ENCODE measurements at regions not wholly inside any gene's neighbourhood (a gene's known extent, or its start where the extent isn't known, plus 50 kb on each side); places are given as distances from the start of the nearest gene placed in this dataset.

DNA sequence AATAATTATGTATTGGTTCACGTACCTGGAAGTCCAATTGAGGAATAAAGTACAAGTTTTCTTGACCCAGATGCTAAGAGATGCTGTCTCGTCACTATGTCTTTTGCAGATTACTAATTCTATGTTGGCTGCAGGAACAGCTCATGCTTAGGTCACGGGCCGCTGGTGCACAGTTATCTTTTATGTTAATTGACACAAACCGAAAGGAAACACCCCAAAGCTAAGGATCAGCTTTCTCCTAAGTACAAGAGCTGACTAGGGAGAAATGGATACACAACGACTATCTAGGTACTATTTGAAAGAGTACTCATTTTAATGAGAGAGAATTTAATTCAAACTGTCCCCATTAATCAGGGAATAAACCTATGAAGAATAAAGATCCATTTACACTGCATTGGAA lies 217.7 kb upstream of the SLC35G4 start:
- TF ChIP-seq, protein P1, sequence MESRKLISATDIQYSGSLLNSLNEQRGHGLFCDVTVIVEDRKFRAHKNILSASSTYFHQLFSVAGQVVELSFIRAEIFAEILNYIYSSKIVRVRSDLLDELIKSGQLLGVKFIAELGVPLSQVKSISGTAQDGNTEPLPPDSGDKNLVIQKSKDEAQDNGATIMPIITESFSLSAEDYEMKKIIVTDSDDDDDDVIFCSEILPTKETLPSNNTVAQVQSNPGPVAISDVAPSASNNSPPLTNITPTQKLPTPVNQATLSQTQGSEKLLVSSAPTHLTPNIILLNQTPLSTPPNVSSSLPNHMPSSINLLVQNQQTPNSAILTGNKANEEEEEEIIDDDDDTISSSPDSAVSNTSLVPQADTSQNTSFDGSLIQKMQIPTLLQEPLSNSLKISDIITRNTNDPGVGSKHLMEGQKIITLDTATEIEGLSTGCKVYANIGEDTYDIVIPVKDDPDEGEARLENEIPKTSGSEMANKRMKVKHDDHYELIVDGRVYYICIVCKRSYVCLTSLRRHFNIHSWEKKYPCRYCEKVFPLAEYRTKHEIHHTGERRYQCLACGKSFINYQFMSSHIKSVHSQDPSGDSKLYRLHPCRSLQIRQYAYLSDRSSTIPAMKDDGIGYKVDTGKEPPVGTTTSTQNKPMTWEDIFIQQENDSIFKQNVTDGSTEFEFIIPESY (IDR thresholded peaks at IDR 0.05; ENCODE audit: borderline replicate concordance, low read depth), result no peak
- TF ChIP-seq, protein P2, sequence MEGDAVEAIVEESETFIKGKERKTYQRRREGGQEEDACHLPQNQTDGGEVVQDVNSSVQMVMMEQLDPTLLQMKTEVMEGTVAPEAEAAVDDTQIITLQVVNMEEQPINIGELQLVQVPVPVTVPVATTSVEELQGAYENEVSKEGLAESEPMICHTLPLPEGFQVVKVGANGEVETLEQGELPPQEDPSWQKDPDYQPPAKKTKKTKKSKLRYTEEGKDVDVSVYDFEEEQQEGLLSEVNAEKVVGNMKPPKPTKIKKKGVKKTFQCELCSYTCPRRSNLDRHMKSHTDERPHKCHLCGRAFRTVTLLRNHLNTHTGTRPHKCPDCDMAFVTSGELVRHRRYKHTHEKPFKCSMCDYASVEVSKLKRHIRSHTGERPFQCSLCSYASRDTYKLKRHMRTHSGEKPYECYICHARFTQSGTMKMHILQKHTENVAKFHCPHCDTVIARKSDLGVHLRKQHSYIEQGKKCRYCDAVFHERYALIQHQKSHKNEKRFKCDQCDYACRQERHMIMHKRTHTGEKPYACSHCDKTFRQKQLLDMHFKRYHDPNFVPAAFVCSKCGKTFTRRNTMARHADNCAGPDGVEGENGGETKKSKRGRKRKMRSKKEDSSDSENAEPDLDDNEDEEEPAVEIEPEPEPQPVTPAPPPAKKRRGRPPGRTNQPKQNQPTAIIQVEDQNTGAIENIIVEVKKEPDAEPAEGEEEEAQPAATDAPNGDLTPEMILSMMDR (IDR thresholded peaks at IDR 0.05), result no peak
- TF ChIP-seq NRF1 (IDR thresholded peaks at IDR 0.05; ENCODE audit: low read depth, low read length) (no peak), ELF1 (IDR thresholded peaks at IDR 0.05) (no peak), MXI1 (IDR thresholded peaks at IDR 0.05; ENCODE audit: low read depth, low read length) (no peak), POLR2AphosphoS5 (IDR thresholded peaks at IDR 0.05; ENCODE audit: low read depth, low read length) (no peak), EZH2phosphoT487 (IDR thresholded peaks at IDR 0.05; ENCODE audit: borderline replicate concordance, low read depth) (no peak), YY1 (IDR thresholded peaks at IDR 0.05; ENCODE audit: low read depth) (no peak), GABPA (IDR thresholded peaks at IDR 0.05; ENCODE audit: low read depth) (no peak)
- TF ChIP-seq, protein P3, sequence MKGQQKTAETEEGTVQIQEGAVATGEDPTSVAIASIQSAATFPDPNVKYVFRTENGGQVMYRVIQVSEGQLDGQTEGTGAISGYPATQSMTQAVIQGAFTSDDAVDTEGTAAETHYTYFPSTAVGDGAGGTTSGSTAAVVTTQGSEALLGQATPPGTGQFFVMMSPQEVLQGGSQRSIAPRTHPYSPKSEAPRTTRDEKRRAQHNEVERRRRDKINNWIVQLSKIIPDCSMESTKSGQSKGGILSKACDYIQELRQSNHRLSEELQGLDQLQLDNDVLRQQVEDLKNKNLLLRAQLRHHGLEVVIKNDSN (IDR thresholded peaks at IDR 0.05; ENCODE audit: borderline replicate concordance, low read depth), result no peak
- TF ChIP-seq, protein P4, sequence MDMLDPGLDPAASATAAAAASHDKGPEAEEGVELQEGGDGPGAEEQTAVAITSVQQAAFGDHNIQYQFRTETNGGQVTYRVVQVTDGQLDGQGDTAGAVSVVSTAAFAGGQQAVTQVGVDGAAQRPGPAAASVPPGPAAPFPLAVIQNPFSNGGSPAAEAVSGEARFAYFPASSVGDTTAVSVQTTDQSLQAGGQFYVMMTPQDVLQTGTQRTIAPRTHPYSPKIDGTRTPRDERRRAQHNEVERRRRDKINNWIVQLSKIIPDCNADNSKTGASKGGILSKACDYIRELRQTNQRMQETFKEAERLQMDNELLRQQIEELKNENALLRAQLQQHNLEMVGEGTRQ (IDR thresholded peaks at IDR 0.05; ENCODE audit: borderline replicate concordance, low read depth, low read length), result no peak
